H9 (cell line): ENCODE measurements at regions not wholly inside any gene's neighbourhood (a gene's known extent, or its start where the extent isn't known, plus 50 kb on each side); places are given as distances from the start of the nearest gene placed in this dataset.

Experiments
- DNase-seq: peaks from one replicate; pipeline ENCODE4 v3.0.0-alpha.2; 2017
- H2AFZ ChIP-seq: one replicate; pipeline ENCODE4 v1.6.1; 2013; ENCODE audit warnings: mild to moderate bottlenecking, low read length, control low read depth, moderate library complexity
- H2AK5ac ChIP-seq: 2 replicates; pipeline ENCODE4 v1.6.1; 2013; ENCODE audit warnings: low read length, control low read depth, mixed read lengths; ENCODE audit not compliant: insufficient read length
- H2BK120ac ChIP-seq: one replicate; pipeline ENCODE4 v1.6.1; 2013; ENCODE audit warnings: low read depth, mild to moderate bottlenecking, low read length, control low read depth, inconsistent platforms; ENCODE audit not compliant: poor library complexity, severe bottlenecking
- H2BK12ac ChIP-seq: 2 replicates; pipeline ENCODE4 v1.6.1; 2013; ENCODE audit warnings: low read length, control low read depth, mixed read lengths, low read depth; ENCODE audit not compliant: insufficient read length
- H2BK15ac ChIP-seq: 2 replicates; pipeline ENCODE4 v1.6.1; 2013; ENCODE audit warnings: low read depth, low read length, control low read depth
- H2BK20ac ChIP-seq: one replicate; pipeline ENCODE4 v1.6.1; 2013; ENCODE audit warnings: low read depth, mild to moderate bottlenecking, low read length, control low read depth, inconsistent platforms; ENCODE audit not compliant: poor library complexity, severe bottlenecking
- H2BK5ac ChIP-seq: 2 replicates; pipeline ENCODE4 v1.6.1; 2013; ENCODE audit warnings: low read length, control low read depth, mixed read lengths; ENCODE audit not compliant: insufficient read length
- H3K14ac ChIP-seq: 2 replicates; pipeline ENCODE4 v1.6.1; 2013; ENCODE audit warnings: low read length, control low read depth; ENCODE audit not compliant: insufficient read depth
- H3K18ac ChIP-seq: 2 replicates; pipeline ENCODE4 v1.6.1; 2013; ENCODE audit warnings: low read depth, mild to moderate bottlenecking, mixed read lengths, low read length, control low read depth; ENCODE audit not compliant: insufficient read length
- H3K23ac ChIP-seq: 2 replicates; pipeline ENCODE4 v1.6.1; 2013; ENCODE audit warnings: low read length, control low read depth, mixed read lengths, low read depth; ENCODE audit not compliant: insufficient read length
- H3K23me2 ChIP-seq: 2 replicates; pipeline ENCODE4 v1.6.1; 2013; ENCODE audit warnings: low read depth, mild to moderate bottlenecking, mixed read lengths, low read length, control low read depth; ENCODE audit not compliant: insufficient read length, poor library complexity, severe bottlenecking
- H3K27ac ChIP-seq: 2 replicates; pipeline ENCODE4 v1.5.1; 2013; ENCODE audit warnings: low read length, control low read depth, mixed read lengths, low read depth; ENCODE audit not compliant: insufficient read length
- H3K27me3 ChIP-seq: 2 replicates; pipeline ENCODE4 v1.6.1; 2013; ENCODE audit warnings: low read length, control low read depth, inconsistent platforms; ENCODE audit not compliant: insufficient read depth
- H3K4ac ChIP-seq: 2 replicates; pipeline ENCODE4 v1.6.1; 2013; ENCODE audit warnings: low read depth, mild to moderate bottlenecking, control low read depth, inconsistent platforms, low read length, moderate library complexity
- H3K4me1 ChIP-seq: 2 replicates; pipeline ENCODE4 v1.6.1; 2013; ENCODE audit warnings: low read length, control low read depth, inconsistent platforms; ENCODE audit not compliant: insufficient read depth
- H3K4me2 ChIP-seq: 2 replicates; pipeline ENCODE4 v1.6.1; 2013; ENCODE audit warnings: low read length, control low read depth, mixed read lengths; ENCODE audit not compliant: insufficient read length, insufficient read depth
- H3K56ac ChIP-seq: 2 replicates; pipeline ENCODE4 v1.6.1; 2013; ENCODE audit warnings: low read depth, mild to moderate bottlenecking, mixed read lengths, low read length, control low read depth; ENCODE audit not compliant: insufficient read length
- H3K79me1 ChIP-seq: 2 replicates; pipeline ENCODE4 v1.6.1; 2013; ENCODE audit warnings: low read depth, mild to moderate bottlenecking, moderate library complexity, low read length, control low read depth, inconsistent platforms; ENCODE audit not compliant: insufficient read depth, poor library complexity, severe bottlenecking
- H3K79me2 ChIP-seq: 2 replicates; pipeline ENCODE4 v1.6.1; 2013; ENCODE audit warnings: low read length, control low read depth, inconsistent platforms; ENCODE audit not compliant: insufficient read depth
- H3K9ac ChIP-seq: 2 replicates; pipeline ENCODE4 v1.6.1; 2013; ENCODE audit warnings: low read length, control low read depth, mixed read lengths; ENCODE audit not compliant: insufficient read length; ENCODE audit errors: extremely low read depth
- H3K9me3 ChIP-seq: one replicate; pipeline ENCODE4 v1.6.1; 2013; ENCODE audit warnings: low read depth, low read length, inconsistent platforms; ENCODE audit not compliant: control insufficient read depth
- H3T11ph ChIP-seq: one replicate; pipeline ENCODE4 v1.6.1; 2013; ENCODE audit warnings: mild to moderate bottlenecking, low read length, control low read depth, inconsistent platforms
- H4K20me1 ChIP-seq: one replicate; pipeline ENCODE4 v1.6.1; 2013; ENCODE audit not compliant: control insufficient read depth, insufficient read length, insufficient read depth
- H4K5ac ChIP-seq: 2 replicates; pipeline ENCODE4 v1.6.1; 2013; ENCODE audit warnings: low read depth, mild to moderate bottlenecking, mixed read lengths, low read length, control low read depth; ENCODE audit not compliant: insufficient read length
- H4K8ac ChIP-seq: replicated peaks from 2 replicates; pipeline ENCODE4 v1.6.1; 2013; ENCODE audit warnings: low read length, control low read depth, mixed read lengths, low read depth; ENCODE audit not compliant: insufficient read length
- H4K91ac ChIP-seq: 2 replicates; pipeline ENCODE4 v1.6.1; 2013; ENCODE audit warnings: low read depth, mild to moderate bottlenecking, moderate library complexity, mixed read lengths, low read length, control low read depth; ENCODE audit not compliant: insufficient read length
- H3K27ac Mint-ChIP-seq, 3 experiments: 2 replicates in 2 of 3; 3 replicates in 1 of 3; pipeline ENCODE4 v1.8.0; 2020 to 2021; ENCODE audit warnings: mixed read lengths in 3 of 3, mild to moderate bottlenecking in 1 of 3, moderate library complexity in 1 of 3
- H3K27me3 Mint-ChIP-seq: 2 replicates; pipeline ENCODE4 v1.8.0; 2021; ENCODE audit warnings: low read depth, mild to moderate bottlenecking, moderate library complexity, mixed read lengths
- H3K36me3 Mint-ChIP-seq, 3 experiments: 2 replicates in 2 of 3; 3 replicates in 1 of 3; pipeline ENCODE4 v1.8.0; 2020 to 2021; ENCODE audit warnings: low read depth in 3 of 3, mixed read lengths in 3 of 3; ENCODE audit not compliant: insufficient read depth in 1 of 3
- H3K4me1 Mint-ChIP-seq, 2 experiments: 2 replicates each; pipeline ENCODE4 v1.8.0; 2020; ENCODE audit warnings: mixed read lengths in 2 of 2
- H3K4me3 Mint-ChIP-seq, 2 experiments: 2 replicates in 1 of 2; 3 replicates in 1 of 2; pipeline ENCODE4 v1.8.0; 2020 to 2021; ENCODE audit warnings: mild to moderate bottlenecking in 2 of 2, mixed read lengths in 2 of 2, moderate library complexity in 1 of 2
- H3K9me3 Mint-ChIP-seq, 2 experiments: 2 replicates in 1 of 2; 3 replicates in 1 of 2; pipeline ENCODE4 v1.8.0; 2020; ENCODE audit warnings: mild to moderate bottlenecking in 2 of 2, mixed read lengths in 2 of 2, moderate library complexity in 1 of 2
- CTCF ChIP-seq: fragments of 200-600 bp; sonication (generic); conservative IDR thresholded peaks from 3 replicates; pipeline ENCODE4 v1.8.0; 2021; ENCODE audit warnings: antibody characterized with exemption, mild to moderate bottlenecking
- WGBS: extraction: QIAGEN DNeasy Blood & Tissue Kit; methylation state at CpG from one replicate; pipeline ENCODE4 v1.1.7; 2013; ENCODE audit warnings: missing lambda C conversion rate, low lambda C conversion rate, mixed read lengths; ENCODE audit not compliant: insufficient read length; ENCODE audit errors: extremely low coverage; 5-methylcytosine and 5-hydroxymethylcytosine counted together

- no peaks in the 10 kb centered on the region for H3K23me2 ChIP-seq
- no peak for TF ChIP-seq CTCF
- H3K79me2 ChIP-seq = no peaks in the 10 kb centered on the region
- H3K56ac ChIP-seq = no peak overlapping the region
- H3K14ac ChIP-seq = no peak overlapping the region
- H4K8ac ChIP-seq = no peak overlapping the region
- no peak overlapping the region for H3K23ac ChIP-seq
- Mint-ChIP-seq H3K9me3 (no peaks in the 10 kb centered on the region), H3K4me1 (peaks cover 13 to 23% of the 10 kb centered on the region in 2 experiments), H3K27ac (no peak overlapping the region), H3K4me3 (no peak overlapping the region), H3K36me3 (no peaks in the 10 kb centered on the region), H3K27me3 (no peaks in the 10 kb centered on the region)
- H3K4ac ChIP-seq = no peak overlapping the region
- no peaks in the 10 kb centered on the region for H3K79me1 ChIP-seq
- H2AK5ac ChIP-seq = no peak overlapping the region
- H2BK12ac ChIP-seq = no peak overlapping the region
- no peak overlapping the region for H4K91ac ChIP-seq
- H3K4me1 ChIP-seq = peaks cover 5% of the 10 kb centered on the region; the same call in 1 of the 2 replicates
- H3K4me2 ChIP-seq = no peak overlapping the region
- H3K18ac ChIP-seq = no peak overlapping the region
- H2BK5ac ChIP-seq = no peak overlapping the region
- no CpG with 5 or more reads among the region's 1 CpG for WGBS
- no peak overlapping the region for H3K27ac ChIP-seq
- no peak overlapping the region for H2AFZ ChIP-seq
- H3T11ph ChIP-seq = no peak overlapping the region
- no peak overlapping the region for H2BK20ac ChIP-seq
- no peaks in the 10 kb centered on the region for H4K20me1 ChIP-seq
- no peak for DNase-seq
- H2BK15ac ChIP-seq = no peak overlapping the region
- no peak overlapping the region for H3K9ac ChIP-seq
- H3K9me3 ChIP-seq = no peaks in the 10 kb centered on the region
- H2BK120ac ChIP-seq = no peak overlapping the region
- no peak overlapping the region for H4K5ac ChIP-seq
- H3K27me3 ChIP-seq = no peaks in the 10 kb centered on the region
These were observed 484.5 kb downstream of the NUP35 start for GRCh38 chr2:183608747-183609146.
